HEK293T (cell line): ENCODE measurements at regions not wholly inside any gene's neighbourhood (a gene's known extent, or its start where the extent isn't known, plus 50 kb on each side); places are given as distances from the start of the nearest gene placed in this dataset.

ENCODE experiments used
- CTCF ChIA-PET: fragments of 350-600 bp; formaldehyde crosslinking; extraction: SDS; loops from one replicate; lab custom pipeline; 2021; ENCODE audit warnings: antibody characterized with exemption, inconsistent platforms; lab: Yijun Ruan, JAX
- POLR2A ChIA-PET: fragments of 350-600 bp; formaldehyde crosslinking; extraction: SDS; loops from one replicate; lab custom pipeline; 2020; ENCODE audit warnings: antibody characterized with exemption, inconsistent platforms; lab: Yijun Ruan, JAX
- DNase-seq: peaks from one replicate; pipeline ENCODE4 v3.0.0; 2012; ENCODE audit warnings: mixed read lengths; ENCODE audit errors: extremely low spot score
- ARNT ChIP-seq: fragments of 450-650 bp; IDR thresholded peaks from 2 replicates; pipeline ENCODE4 v1.6.1; 2017; ENCODE audit warnings: mild to moderate bottlenecking
- BHLHE40 ChIP-seq: fragments of 450-650 bp; IDR thresholded peaks from 2 replicates; pipeline ENCODE4 v1.6.1; 2016; ENCODE audit warnings: mild to moderate bottlenecking, moderate library complexity, borderline replicate concordance
- CTBP1 ChIP-seq: fragments of 450-650 bp; IDR thresholded peaks from 2 replicates; pipeline ENCODE4 v1.6.1; 2016; ENCODE audit warnings: borderline replicate concordance
- ELF4 ChIP-seq: fragments of 450-650 bp; IDR thresholded peaks from 2 replicates; pipeline ENCODE4 v1.6.1; 2017; ENCODE audit warnings: antibody characterized with exemption
- FOXA1 ChIP-seq: fragments of 450-650 bp; IDR thresholded peaks from 2 replicates; pipeline ENCODE4 v1.6.1; 2016; ENCODE audit warnings: mild to moderate bottlenecking
- FOXK2 ChIP-seq: fragments of 450-650 bp; IDR thresholded peaks from 2 replicates; pipeline ENCODE4 v1.6.1; 2016; ENCODE audit warnings: mild to moderate bottlenecking
- FOXM1 ChIP-seq: fragments of 450-650 bp; IDR thresholded peaks from 2 replicates; pipeline ENCODE4 v1.6.1; 2017; ENCODE audit warnings: mild to moderate bottlenecking, borderline replicate concordance
- HDGF ChIP-seq: fragments of 450-650 bp; IDR thresholded peaks from 2 replicates; pipeline ENCODE4 v1.6.1; 2017; ENCODE audit warnings: antibody characterized with exemption, borderline replicate concordance
- L3MBTL2 ChIP-seq: fragments of 450-650 bp; conservative IDR thresholded peaks from 2 replicates; pipeline ENCODE4 v1.6.1; 2016; ENCODE audit warnings: mild to moderate bottlenecking
- LEF1 ChIP-seq: fragments of 450-650 bp; IDR thresholded peaks from 2 replicates; pipeline ENCODE4 v1.6.1; 2017; ENCODE audit warnings: mild to moderate bottlenecking, borderline replicate concordance
- NFRKB ChIP-seq: fragments of 450-650 bp; IDR thresholded peaks from 2 replicates; pipeline ENCODE4 v1.6.1; 2016; ENCODE audit warnings: mild to moderate bottlenecking, moderate library complexity
- SP1 ChIP-seq: fragments of 450-650 bp; IDR thresholded peaks from 2 replicates; pipeline ENCODE4 v1.6.1; 2017
- SUZ12 ChIP-seq: fragments of 450-650 bp; IDR thresholded peaks from 2 replicates; pipeline ENCODE4 v1.6.1; 2016; ENCODE audit warnings: mild to moderate bottlenecking
- TARDBP ChIP-seq: fragments of 450-650 bp; IDR thresholded peaks from 2 replicates; pipeline ENCODE4 v1.6.1; 2016
- ZNF384 ChIP-seq: fragments of 450-650 bp; IDR thresholded peaks from 2 replicates; pipeline ENCODE4 v1.6.1; 2016
- TF ChIP-seq, protein P1 (sequence below): fragments of 450-650 bp; IDR thresholded peaks from 2 replicates; pipeline ENCODE4 v1.6.1; 2016

DNA sequence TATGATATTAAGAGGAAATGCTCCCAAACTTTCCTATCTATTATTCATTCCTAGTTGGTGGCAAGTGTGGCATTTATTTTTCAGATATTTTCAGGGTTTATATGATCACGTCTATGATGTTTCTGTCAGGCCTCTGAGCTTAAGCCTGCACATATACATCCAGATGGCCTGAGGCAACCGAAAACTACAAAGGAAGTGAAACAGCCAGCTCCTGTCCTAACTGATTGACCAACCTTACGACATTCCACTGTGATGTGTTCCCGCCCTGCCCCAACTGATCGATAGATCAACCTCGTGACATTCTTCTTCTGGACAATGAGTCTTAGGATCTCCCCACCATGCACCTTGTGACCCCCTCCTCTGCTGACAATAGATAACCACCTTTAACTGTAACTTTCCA lies 67.6 kb upstream of the CTSO start:
- ChIA-PET CTCF (no interaction called here), POLR2A (no interaction called here)
- no peak for TF ChIP-seq SUZ12
- TF ChIP-seq LEF1: no peak
- TF ChIP-seq CTBP1: no peak
- TF ChIP-seq ELF4: no peak
- TF ChIP-seq L3MBTL2: no peak
- TF ChIP-seq, protein P1, sequence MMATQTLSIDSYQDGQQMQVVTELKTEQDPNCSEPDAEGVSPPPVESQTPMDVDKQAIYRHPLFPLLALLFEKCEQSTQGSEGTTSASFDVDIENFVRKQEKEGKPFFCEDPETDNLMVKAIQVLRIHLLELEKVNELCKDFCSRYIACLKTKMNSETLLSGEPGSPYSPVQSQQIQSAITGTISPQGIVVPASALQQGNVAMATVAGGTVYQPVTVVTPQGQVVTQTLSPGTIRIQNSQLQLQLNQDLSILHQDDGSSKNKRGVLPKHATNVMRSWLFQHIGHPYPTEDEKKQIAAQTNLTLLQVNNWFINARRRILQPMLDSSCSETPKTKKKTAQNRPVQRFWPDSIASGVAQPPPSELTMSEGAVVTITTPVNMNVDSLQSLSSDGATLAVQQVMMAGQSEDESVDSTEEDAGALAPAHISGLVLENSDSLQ: no peak
- no peak for DNase-seq

DNA sequence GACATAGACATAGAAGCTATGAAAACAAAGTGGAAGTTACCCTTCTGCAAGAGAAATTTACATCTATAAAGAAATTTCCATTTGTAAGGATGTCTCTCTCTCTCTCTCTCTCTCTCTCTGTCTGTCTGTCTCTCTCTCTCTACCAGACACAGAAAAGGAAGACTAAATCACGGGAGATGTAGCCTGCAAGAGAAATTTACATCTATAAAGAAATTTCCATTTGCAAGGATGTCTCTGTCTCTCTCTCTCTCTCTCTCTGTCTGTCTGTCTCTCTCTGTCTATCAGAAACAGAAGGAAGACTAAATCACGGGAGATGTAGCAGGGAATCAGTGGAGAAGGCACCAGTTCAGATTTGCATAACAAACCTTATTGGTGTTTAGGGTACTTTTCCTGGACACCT lies 65.6 kb upstream of the CTSO start:
- no peak for DNase-seq
- ChIA-PET CTCF (interaction anchor here (0.6 kb wide), 1 partner anchor 52 kb away, joined by 3 read pairs; no protein-coding TSS in a partner anchor), POLR2A (no interaction called here)
- no peak for TF ChIP-seq NFRKB
- TF ChIP-seq TARDBP: no peak
- TF ChIP-seq LEF1: no peak

DNA sequence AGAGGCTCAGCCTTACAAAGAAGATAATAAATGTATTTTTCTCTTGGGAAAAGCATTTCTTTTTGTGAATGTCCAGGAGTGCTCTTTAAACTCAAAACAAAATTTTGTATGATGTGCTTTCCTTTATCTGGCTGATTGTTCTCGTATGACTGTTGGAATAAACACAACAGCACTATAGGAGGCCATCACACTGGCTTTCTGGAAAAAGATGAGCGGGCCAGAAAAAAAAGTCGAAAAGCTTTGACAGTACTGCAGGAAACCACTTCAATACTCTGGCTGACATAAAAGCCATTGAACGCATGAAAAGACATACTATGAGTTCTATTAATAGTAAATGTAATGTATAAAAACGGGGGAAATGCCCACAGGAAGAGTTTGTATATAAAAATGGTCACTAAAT lies 64.7 kb upstream of the CTSO start:
- POLR2A ChIA-PET: no interaction called here
- CTCF ChIA-PET: interaction anchor here (0.6 kb wide), 1 partner anchor 53 kb away, joined by 3 read pairs; no protein-coding TSS in a partner anchor
- DNase-seq: no peak
- TF ChIP-seq FOXK2: no peak
- TF ChIP-seq FOXM1: no peak
- TF ChIP-seq L3MBTL2: no peak
- TF ChIP-seq, protein P1: no peak
- no peak for TF ChIP-seq SUZ12
- no peak for TF ChIP-seq ARNT
- no peak for TF ChIP-seq HDGF

DNA sequence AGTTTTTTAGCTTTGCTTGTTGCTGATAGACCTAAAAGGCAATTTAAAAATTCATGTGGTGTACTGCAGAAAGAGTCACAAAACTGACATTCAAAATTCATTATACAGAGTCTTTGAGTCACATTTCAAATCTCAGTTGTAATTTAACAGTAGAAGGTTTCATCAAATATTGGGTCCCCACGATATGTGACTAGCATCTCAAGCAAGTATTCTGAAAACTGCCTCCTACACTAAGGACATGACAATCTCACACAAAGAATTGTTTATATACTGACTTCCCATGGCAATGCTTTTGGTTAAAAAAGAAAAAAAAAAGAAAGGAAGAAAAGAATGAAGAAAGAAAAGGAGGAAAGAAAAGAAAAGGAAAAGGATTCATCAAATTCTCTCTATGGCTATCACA lies 62.1 kb upstream of the CTSO start:
- ChIA-PET POLR2A (no interaction called here), CTCF (no interaction called here)
- DNase-seq: no peak
- TF ChIP-seq HDGF (no peak), L3MBTL2 (no peak), FOXK2 (no peak), FOXM1 (no peak), TARDBP (no peak), SUZ12 (no peak), NFRKB (no peak), LEF1 (no peak), FOXA1 (no peak), BHLHE40 (no peak), SP1 (no peak), ZNF384 (no peak), ARNT (no peak), ELF4 (no peak), CTBP1 (no peak)
- TF ChIP-seq, protein P1: no peak

DNA sequence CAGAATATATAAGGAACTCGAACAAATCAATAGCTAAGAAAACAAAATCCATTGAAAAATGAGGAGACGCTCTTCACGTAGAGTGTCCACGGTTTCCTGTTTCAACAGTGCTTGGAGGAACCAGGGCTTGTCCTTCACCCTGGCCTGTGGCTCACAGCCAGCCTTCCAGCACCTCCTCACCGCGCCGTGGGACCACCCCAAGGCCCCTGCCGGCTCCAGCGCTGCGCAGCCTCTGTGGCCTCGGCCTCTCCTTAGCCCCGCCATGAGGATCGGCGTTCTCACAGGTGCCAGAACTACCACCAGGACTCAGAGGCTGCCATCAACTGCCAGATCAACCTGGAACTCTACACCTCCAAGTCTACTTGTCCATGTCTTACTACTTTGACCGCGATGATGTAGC lies 52.5 kb upstream of the CTSO start:
- TF ChIP-seq LEF1 (no peak), FOXM1 (no peak), FOXK2 (no peak), ZNF384 (no peak), HDGF (no peak), L3MBTL2 (no peak), SP1 (no peak), SUZ12 (no peak)
- POLR2A ChIA-PET: no interaction called here
- CTCF ChIA-PET: no interaction called here
- DNase-seq: no peak
